H1 (cell line): ENCODE measurements at regions not wholly inside any gene's neighbourhood (a gene's known extent, or its start where the extent isn't known, plus 50 kb on each side); places are given as distances from the start of the nearest gene placed in this dataset.
"Not testable (repeated sequence)": the region's sequence is repeated elsewhere in the genome, so short reads cannot be mapped to it uniquely, and the experiment has no call there.

ENCODE experiments used
- CTCF ChIP-seq, 3 experiments: IDR thresholded peaks; 1 replicate in 2 of 3; 2 replicates in 1 of 3; pipeline versions ENCODE4 v1.5.1 to v1.6.1; 2011; ENCODE audit warnings: low read length in 3 of 3, mild to moderate bottlenecking in 3 of 3, inconsistent platforms in 2 of 3, low read depth in 1 of 3, moderate library complexity in 1 of 3; ENCODE audit not compliant: insufficient read depth in 1 of 3; ENCODE audit errors: control extremely low read depth in 1 of 3
- RAD21 ChIP-seq, 2 experiments: IDR thresholded peaks in 1 of 2; conservative IDR thresholded peaks in 1 of 2; 2 replicates each; pipeline ENCODE4 v1.6.1; 2011; ENCODE audit warnings: low read depth in 2 of 2, low read length in 2 of 2, improper control_type of control experiment in 1 of 2, inconsistent platforms in 1 of 2, mild to moderate bottlenecking in 1 of 2, moderate library complexity in 1 of 2

DNA sequence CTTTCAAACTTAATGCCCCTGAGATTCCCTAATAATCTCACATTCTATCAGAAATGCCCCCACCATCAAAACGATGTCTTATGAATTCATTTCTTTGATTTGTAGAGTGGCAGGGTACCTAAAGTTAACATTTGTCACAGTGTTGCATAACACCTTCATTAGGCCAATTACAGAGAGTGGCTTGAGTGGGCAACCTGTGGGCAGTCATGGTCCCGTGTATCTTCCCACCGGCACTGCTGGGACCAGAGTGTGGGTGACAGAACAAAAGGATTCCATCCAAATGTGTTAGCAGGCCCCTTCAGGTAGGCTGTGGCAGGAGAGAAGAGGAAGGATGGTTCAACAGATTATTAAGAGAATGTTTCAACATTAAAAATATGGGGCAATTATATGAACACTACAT, 788.8 kb upstream of the TPTE start:
- TF ChIP-seq CTCF (IDR thresholded peaks at IDR 0.05; ENCODE audit: control extremely low read depth in 1 of 3, insufficient read depth in 1 of 3, low read depth in 1 of 3, low read length in 3 of 3); RAD21 (IDR thresholded peaks at IDR 0.05 in 1 of 2, conservative IDR thresholded peaks at IDR 0.05 in 1 of 2; ENCODE audit: low read depth in 2 of 2, low read length in 2 of 2): not testable (repeated sequence)
